GM21723 (cell line): ENCODE measurements at regions not wholly inside any gene's neighbourhood (a gene's known extent, or its start where the extent isn't known, plus 50 kb on each side); places are given as distances from the start of the nearest gene placed in this dataset.
A peak's percentile ranks its signal among the peaks of the same experiment; 100 is the strongest.
"Not testable (repeated sequence)": the region's sequence is repeated elsewhere in the genome, so short reads cannot be mapped to it uniquely, and the experiment has no call there.

Experiments
- ATAC-seq: cut with Tn5 transposase; IDR thresholded peaks from one replicate; pipeline ENCODE4 v1.9.1; 2021; ENCODE audit warnings: mild to moderate bottlenecking, moderate library complexity; ENCODE audit not compliant: unreplicated experiment

DNA sequence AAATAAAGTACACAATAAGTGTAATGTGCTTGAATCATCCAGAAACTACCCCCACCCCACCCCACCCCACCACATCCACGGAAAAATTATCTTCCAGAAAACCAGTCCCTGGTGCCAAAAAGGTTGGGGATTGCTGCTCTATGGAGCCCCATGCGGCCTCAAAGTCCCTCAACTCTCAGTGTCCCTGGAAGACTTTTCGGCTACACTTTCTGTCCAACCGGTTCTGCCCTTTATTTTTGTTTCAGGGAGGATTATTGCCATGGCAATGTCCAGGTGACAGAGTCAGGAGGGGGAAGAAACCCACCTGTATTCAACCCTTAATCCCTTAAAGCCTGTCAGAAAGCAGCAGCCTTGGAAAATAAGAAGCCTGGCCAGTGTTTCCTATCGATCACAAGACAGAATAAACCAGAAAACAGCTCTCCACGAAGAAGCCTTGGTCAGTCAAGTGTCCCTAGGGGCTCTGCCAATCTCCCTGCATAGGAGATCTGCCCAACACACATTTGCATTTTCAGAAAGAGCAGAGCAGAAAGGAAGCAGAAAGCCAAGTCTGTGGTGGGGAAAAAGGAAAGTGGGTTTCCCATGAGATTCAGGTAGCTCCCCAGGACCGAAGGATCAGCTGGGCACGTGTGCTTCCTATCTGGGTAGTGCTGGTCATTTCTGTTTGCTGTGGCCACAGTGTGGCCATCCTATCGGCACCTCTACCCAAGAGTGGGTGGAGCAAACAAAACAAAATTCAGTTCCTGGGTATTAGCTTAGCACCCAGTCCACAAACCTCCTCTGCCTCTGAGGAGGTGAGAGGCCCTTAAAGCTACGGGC, 342.7 kb downstream of the SOX9 start:
- no peak for ATAC-seq

DNA sequence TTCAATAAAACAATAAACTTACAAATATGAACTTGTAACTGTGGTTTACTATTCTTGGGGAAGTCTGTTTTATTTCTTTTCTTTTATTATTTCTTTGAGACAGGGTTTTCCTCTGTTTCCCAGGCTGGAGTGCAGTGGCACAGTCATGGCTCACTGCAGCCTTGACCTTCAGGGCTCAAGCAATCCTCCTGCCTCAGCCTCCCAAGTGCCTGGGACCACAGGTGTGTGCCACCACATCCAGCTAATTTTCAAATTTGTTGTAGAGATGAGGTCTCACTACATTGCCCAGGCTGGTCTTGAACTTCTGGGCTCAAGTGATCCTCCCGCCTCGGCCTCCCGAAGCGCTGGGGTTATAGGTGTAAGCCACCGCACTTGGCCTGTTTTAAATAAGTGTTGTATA, 343.4 kb downstream of the SOX9 start:
- ATAC-seq, result not testable (repeated sequence)

DNA sequence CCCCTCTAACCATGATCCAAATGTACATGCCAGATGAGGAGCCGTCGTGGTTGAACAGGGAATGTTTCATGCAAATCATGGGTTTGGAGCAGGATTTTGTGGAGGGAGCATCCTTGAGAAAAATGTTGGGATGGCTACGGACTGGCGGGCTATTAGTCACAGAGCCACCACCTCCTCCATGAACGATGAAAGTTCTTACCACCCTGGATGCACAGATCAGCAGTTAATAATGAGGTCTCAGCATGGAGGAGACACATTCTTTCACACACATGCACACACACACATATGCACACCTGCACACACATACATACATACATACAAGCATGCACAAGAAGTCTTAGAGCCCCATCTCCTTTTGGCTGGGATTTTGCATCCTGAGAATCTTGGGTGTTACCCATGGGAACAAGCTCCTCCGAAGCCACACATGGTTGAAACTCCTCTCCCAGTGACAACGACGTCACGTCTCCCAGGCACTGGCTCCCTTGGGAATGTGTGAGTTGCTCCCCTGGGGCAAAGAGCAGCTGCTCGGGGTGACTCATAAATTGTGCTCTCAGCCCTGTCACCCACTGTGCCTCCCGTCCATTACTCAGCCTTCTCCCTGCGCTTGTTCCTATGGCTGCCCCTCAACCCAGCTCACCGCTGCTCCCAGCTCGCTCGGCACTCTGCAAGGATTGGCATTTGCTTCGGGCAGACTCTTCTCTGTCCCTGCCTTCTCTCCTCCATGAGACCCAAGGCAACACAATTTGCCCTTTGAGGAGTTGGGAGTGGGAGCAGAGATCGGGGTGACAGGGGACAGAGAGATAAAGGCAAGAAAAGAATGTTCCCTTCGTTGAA, 344.6 kb downstream of the SOX9 start:
- ATAC-seq, result peak; percentile 42

DNA sequence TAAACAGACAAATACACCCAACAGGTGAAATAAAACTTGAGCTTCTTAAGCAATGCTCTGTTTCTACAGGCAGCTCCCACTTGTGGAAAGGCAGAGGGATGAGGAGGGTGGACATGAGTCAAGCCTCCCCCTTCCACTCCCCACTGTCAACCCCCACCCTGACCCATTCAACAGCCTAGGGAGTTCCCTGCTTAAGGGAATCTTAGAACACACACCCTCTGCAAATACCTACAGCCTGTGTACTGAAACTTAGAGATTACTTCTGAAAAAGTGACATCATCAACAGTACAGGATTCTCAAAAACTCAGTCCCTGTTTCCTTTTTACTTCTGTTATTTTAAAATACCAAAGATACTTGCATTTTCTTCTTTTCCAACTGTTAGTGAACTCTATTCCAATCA, 345.4 kb downstream of the SOX9 start:
- peak; percentile 80 for ATAC-seq

DNA sequence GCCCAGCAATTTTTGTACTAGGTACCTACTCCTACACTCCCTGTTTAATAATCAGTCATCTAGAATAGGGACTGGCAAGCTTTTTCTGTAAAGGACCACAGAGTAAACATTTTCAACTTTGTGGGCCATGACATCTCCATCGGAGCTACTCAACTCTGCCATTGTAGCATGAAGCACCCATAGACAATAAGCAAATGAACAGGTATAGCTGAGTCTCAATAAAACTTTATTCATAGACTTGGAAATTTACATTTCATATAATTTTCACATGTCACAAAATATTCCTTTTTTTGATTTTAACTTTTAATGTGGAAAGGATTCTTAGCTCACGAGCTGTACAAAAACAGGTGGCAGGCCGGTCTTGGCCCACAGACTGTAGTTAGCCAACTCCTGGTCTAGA, 345.8 kb downstream of the SOX9 start:
- ATAC-seq, result no peak

DNA sequence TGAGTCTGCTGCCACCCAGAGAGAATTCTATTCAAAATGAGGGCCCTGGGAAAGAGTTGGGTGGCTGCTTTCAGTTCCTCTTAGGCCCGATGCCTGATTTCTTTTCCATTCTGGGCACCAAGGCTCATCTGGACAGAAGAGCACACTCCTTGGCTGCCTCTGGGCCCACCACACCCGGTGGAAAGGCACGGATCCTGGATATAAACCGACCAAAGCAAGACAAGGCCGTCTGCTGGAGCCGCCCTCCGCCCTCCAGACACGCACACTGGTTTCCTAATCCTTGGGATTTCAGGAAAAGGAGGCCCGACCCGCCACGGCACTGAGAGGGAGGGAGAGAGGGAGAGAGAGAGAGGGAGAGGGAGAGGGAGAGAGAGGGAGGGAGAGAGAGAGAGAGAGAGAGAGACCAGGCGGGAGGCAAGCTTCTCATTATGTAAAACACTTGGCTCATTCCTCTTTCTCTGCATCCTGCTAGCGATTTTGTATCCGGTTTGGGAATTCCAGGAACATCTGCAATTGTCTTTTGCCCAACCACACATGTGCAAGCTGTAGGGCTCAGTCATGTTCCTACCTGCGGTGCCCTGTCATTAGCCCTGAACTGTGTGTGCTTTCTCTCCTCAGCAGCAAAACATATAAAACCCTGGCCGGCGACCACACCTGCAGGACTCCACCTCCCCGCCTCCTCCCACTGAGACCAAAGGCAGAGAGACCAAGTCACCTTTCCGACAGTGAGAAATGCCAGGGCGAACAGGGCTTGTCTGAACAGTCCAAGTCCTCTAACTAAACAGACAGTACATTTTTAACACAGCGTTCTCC, 347.2 kb downstream of the SOX9 start:
- no peak for ATAC-seq

DNA sequence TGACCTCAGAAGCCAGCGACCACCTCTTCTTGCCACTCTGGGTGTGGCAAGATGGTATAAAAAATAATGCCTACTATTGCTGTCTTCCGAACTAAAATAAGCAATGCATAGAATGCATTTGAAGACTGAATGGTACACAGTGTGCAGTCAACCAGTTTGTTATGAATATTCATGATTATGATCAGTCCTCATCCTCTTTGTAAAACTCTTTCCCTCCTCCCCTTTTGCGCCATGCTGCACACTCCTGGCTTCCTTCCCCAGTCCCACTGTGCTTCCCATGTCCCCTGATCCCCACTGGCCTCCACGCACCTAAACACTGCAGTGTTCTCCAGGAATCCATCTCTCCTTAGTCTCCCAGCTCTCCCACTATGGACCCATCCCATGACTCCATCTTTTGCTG, 348.0 kb downstream of the SOX9 start:
- no peak for ATAC-seq

DNA sequence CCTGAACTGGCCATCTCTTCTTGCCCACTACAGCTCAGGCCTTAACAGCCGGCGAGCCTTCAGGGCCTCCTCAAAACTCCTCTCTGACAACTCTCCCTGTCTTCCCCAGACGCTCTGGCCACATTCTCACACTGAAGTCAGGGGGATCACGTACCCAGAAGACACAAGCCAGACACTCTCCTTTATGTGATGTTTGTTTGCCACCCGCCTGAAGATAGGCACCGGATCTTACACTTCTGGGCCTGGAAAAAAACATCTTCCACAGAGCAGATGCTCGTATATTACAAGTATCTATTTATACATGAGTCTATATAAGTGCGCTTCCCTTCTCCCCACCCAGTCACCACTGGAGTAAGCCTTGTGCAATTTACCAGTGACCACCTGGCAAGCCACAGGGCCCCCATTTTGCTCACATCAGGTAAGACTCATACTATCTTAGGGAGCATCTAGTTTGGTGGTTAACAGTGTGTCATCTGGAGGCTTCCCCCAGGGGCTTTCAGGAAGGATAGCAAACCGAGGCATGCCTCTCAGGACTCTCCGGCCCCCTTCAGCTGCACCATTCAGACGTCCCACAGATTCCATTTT, 349.4 kb downstream of the SOX9 start:
- no peak for ATAC-seq

DNA sequence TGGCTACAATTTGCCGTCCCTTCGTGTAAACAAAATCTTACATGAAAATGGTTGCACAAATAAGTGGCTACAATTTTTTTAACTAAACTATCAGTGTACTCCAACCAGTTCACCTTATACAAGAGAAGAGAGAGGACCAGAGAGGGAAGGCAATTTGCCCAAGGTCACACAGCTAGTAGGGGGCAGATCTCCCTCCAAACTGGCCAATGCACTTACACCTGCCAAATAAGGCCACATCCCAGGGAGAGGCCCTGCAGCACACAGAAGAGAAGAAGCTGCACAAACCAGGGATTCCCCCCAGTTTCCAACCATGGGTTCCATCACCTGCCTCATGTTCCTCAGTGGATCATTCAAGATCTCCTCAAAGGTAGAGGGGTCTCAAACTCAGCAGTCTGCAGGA, 349.9 kb downstream of the SOX9 start:
- ATAC-seq, result no peak

DNA sequence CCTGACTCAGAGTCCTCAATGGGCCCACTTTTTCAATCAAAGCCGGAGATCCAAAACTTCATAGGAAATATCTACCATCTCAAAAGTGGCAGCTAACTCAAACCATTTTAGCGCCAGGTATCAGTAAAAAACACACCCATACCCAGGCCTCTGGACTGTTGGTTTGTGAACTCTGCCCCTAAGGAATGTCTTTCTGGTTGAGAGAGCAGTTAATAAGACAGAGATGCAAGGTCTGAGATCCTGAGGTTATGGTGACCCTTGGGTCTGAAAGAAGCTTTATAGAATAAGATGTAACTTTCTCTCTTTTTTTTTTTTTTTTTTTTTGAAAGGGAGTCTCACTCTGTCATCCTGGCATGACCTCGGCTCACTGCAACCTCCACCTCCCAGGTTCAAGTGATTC, 350.5 kb downstream of the SOX9 start:
- no peak for ATAC-seq

DNA sequence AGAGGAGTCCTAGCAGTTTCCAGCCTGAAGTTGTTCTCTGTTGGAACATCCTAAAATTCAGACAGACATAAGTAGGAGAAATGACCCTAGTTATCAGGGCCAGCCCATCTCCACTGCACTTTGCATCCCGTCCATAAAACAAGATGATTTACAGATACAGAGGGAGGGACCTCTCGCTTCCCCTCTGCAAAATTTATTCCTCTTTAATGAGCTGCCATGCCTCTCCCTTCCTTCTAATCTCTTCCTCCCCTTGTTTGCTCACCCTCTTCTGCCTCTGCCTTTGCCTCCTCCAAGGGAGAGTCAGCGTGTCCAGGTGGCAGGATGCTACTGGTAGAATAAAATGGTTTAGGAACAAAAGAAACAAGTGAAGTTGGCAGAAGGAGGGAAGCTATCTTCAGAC, 351.3 kb downstream of the SOX9 start:
- no peak for ATAC-seq

DNA sequence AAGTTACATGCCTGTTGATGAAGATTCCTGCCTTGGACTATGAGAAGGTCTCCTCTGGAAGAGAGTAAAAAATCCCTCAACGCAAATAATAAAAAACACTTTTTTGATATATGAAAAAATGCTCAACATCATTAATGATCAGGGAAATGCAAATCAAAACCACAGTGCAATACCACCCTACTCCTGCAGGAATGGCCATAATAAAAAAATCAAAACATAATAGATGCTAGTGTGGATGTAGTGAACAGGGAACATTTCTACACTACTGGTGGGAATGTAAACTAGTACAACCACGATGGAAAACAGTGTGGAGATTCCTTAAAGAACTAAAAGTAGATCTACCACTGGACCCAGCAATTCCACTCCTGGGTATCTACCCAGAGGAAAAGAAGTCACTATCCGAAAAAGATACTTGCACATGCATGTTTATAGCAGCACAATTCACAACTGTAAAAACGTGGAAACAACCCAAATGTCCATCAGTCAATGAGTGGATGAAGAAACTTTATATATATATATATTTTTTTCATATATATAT, 352.1 kb downstream of the SOX9 start:
- not testable (repeated sequence) for ATAC-seq

DNA sequence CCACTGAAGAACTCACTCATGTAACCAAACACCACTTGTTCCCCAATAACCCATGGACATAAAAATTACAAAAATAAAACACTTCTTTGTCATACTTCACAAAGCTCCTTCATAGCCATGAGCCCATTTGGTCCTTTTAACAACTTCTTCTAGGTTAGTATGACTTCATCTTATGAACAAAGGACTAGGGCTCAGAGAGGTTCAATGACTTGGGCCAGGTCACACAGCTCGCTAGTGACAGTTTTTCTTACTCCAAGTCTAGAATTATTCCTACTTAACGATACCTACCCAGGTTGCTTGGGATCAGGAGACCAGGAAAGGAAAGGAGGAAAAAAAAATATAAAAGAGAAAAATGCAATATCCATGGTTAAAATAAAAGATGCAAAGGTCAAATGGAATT, 353.4 kb downstream of the SOX9 start:
- no peak for ATAC-seq

DNA sequence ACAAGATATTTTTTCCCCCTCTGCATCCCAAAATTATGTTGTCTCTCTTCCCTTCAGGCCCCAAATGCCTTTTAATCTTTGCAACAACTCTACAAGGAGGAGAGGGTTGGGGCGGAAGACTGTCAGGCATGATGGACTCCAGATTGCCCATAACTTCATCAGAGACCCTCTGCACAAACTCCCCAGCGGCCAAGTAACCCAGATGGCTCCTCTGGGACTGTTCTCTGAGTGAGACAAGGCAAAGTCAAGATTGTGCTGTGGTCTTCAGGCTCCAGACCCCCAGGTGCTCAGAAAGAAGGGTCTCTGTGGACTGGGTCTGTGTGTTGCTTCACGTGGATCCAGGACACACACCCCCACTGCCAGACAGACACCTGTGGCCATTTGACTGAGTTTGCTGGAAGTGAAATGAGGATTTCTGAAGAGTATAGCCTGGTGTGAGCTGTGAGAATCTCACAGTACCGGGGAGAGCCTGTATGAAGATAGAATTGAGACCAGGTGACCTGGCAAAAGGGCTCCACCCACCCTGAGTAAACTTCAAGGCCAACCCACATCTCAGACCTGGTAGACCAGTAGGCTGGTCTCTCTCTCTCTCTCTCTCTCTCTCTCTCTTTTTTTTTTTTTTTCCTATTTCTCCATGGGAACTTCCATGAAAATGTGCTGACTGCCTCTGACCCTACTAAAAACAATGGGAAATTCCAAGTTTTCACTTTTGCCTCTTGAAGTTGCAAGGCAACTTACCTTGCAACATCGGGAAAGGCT, 354.1 kb downstream of the SOX9 start:
- ATAC-seq, result no peak

DNA sequence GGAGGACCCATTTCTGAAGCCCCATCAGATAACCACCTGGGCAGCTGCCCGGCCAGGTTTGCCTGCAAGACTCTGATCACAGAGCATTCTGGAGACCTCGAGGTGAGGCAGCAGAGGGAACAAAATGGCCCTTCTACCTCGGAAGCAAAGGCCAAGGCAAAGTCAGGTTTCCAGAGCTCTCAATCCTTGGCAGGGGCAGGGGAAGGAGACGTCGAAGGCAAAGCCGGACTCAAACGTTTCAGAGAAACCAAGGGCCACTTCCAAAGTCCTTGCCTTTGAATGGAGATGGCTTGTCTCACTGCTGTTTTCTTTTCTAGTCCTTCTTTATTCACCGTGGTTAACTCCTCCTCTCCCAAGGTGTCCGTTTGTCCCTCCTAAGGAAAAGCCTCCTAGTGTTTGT, 355.3 kb downstream of the SOX9 start:
- ATAC-seq, result no peak

DNA sequence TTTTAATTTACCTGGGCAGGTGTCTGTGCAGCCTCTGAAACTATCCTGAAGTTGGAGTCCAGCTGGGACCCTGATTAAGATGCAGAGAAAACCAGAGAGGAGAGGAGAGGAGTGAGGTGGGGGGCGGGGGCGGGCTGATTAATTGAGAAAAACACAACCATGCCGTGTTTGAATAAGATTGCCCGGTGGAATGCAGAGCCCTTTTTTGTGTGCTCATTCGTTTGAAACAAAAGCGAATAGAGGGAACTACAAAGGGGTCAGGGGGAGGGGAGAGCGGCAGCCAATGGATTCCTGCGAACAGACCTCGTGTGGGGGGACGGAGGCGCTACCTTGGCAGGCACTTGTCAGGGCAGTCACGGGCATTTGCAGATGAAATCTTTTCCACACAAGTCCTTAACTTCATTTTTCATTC, 355.8 kb downstream of the SOX9 start:
- no peak for ATAC-seq

DNA sequence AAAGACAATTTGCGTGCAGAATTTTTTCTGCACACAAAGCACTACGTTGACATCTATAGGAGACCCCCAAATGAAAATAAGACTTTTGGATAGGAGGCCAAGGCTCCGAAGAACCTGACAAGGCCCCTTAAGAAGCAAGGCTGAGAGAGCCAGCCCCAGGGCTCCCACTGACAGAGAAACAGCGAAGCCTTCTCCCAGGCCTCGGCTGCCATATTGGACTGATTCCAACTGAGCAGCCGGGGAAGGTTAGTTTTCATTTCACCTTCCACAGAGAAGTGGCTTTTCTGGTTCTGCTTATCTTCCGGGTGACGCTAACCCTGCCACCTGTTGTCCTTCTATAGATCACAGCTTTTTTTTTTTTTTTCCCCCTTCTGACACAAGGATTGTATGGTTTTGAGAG, 356.7 kb downstream of the SOX9 start:
- no peak for ATAC-seq

DNA sequence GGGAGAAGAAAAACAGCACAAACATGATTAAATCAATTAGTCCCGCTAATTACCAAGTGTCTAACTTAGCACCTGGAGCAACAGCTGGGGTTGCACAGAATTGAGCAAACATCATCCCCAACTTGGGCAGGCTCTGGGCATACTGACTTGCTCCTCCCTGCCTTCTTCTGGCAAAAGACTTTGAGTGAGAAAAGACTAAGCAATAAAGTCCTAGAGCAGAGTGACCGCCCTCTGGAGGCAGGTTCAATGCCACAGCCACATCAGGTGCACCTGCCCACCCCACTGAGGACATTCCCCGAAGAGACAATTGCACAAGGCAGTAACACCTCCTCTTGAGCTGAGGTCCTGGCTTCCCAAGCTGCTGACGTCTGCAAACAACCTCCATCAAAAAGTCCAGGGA, 358.3 kb downstream of the SOX9 start:
- no peak for ATAC-seq

DNA sequence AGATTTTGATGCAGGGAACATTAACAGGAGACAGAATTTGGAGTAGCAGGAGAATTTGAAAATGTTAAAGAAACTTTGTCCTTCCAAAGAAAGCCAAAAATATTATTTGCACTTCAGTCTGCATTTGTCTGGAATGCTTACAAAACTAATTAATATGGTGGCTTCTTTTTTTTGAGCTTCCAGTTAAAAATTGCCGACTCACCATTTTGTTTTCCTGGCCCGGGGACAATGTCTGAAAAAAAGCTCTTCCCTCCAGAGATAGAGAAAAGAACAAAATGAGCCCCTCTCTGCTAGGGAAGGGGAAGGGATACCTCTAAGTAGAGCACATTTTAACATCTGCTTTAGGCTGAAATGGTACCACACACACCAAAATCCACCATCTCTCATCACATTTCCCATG, 360.8 kb downstream of the SOX9 start:
- no peak for ATAC-seq

DNA sequence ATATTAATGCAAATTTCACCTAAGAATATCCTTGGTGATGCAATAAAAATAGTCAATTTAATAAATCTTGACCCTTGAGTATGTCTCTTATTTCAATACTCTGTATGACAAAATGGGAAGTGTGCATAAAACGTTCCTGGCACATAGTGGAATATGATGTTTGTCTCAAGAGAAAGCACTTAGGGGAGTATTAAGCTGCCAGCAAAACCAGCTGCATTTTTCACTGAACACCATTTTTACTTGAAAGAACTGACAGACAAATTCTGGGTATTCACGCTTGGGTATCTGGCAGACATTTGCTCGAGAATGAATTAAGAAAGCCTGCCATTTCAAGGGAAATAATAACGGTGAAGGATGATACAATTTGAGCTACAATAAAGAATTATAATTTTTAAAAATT, 364.8 kb downstream of the SOX9 start:
- no peak for ATAC-seq
